Natural killer cell treated with Interleukin-12 subunit alpha and Interleukin-12 subunit beta and Interleukin-15 and Interleukin-18, amount 100 ng/mL, for 72 hours (primary cell): ENCODE measurements at regions not wholly inside any gene's neighbourhood (a gene's known extent, or its start where the extent isn't known, plus 50 kb on each side); places are given as distances from the start of the nearest gene placed in this dataset.

Experiments used
- ATAC-seq, 2 donors: fragments of 150-1000 bp; cut with Tn5 transposase in 1 of 2; sonication (Bioruptor Pico), chemical (Tn5 transposase) in 1 of 2; 2 replicates each; pipeline ENCODE4 v1.10.0; 2021
- DNase-seq: peaks from one replicate; pipeline ENCODE4 v3.0.0; 2022; ENCODE audit warnings: low spot score
- H3K27ac Mint-ChIP-seq, 2 donors: 1 replicate in 1 of 2; 2 replicates in 1 of 2; pipeline ENCODE4 v1.8.0; 2022; ENCODE audit warnings: mixed read lengths in 2 of 2, mild to moderate bottlenecking in 1 of 2, moderate library complexity in 1 of 2
- H3K27me3 Mint-ChIP-seq, 2 donors: 1 replicate in 1 of 2; 2 replicates in 1 of 2; pipeline ENCODE4 v1.8.0; 2022; ENCODE audit warnings: mixed read lengths in 2 of 2
- H3K36me3 Mint-ChIP-seq: one replicate; pipeline ENCODE4 v1.8.0; 2022; ENCODE audit warnings: mixed read lengths
- H3K4me1 Mint-ChIP-seq, 2 donors: 1 replicate in 1 of 2; 2 replicates in 1 of 2; pipeline ENCODE4 v1.8.0; 2022; ENCODE audit warnings: low read depth in 2 of 2, mixed read lengths in 2 of 2, mild to moderate bottlenecking in 1 of 2
- H3K4me3 Mint-ChIP-seq: one replicate; pipeline ENCODE4 v1.8.0; 2022; ENCODE audit warnings: mixed read lengths
- H3K9me3 Mint-ChIP-seq: 2 replicates; pipeline ENCODE4 v1.8.0; 2022; ENCODE audit warnings: mixed read lengths

DNA sequence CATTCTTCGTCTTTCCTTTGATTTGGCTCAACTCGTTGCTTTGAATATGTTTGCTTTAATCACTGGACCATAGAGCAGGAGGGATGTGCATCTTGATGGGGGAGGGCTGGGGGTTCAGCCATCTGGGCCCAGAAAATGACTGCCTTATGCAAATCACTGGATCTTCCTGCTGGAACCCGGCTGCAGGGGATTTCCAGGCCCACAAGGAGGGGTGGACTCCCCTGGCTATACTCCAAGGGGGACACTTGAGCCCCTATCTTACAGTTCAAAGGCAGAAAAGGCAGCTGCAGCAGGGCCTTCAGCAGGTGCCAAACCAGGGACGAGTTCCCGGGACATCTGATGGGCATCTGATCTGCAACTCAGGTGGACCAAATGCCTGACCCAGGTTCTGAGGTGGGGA lies 122.5 kb downstream of the DICER1 start:
- no peak overlapping the region for H3K27ac Mint-ChIP-seq
- ATAC-seq, result no peak
- no peak overlapping the region for H3K4me3 Mint-ChIP-seq
- H3K36me3 Mint-ChIP-seq, result no peaks in the 10 kb centered on the region
- no peak for DNase-seq
- H3K27me3 Mint-ChIP-seq, result peaks cover 9 to 24% of the 10 kb centered on the region in 2 donors
- no peaks in the 10 kb centered on the region for H3K4me1 Mint-ChIP-seq
- H3K9me3 Mint-ChIP-seq, result no peaks in the 10 kb centered on the region

DNA sequence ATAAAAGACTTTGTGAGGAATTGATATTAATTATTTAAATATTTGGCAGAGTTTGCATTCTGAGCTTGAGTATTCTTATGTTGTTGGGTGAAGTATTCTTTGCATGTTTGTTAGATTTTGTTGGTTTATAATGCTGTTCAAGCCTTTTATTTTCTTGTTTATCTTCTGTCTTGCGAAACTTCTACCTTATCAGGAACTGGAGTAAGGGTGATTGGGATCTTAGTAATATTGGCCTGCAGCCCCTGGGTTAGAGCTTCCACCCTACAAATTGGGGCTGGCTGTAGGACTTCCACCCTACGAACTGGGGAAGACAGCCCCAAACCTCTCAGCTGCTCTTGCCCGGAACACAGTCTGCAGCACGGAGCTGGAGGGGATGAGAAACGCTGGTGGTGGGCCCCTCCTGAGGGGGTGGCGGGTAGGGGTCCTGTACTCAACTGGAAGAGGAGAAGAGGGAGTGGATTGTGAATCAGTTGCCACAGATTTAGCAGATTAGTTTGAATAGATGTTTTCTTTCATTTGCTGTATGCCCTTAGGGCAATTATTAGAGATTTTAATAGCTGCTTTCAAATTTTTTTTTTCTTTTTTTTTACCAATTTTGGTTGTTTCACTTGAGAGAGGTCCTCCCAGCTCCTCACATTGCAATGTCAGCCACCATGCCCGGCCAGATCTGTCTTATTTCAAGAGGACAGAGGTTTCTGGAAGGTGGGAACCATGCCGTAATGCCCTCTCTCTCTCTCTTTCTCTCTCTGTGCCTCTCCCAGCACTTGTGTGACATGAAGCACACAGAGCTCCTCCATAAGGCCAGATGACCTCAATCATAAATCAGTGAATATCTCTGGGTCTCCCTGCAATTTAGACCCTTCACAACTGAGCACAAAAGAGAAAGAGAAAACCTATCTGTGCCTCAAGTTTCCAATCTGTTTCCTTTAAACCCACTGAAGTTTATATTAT lies 123.4 kb downstream of the DICER1 start:
- Mint-ChIP-seq H3K4me3 (no peak overlapping the region), H3K9me3 (no peaks in the 10 kb centered on the region), H3K27me3 (peaks cover 16 to 32% of the 10 kb centered on the region in 2 donors), H3K27ac (no peak overlapping the region), H3K36me3 (no peaks in the 10 kb centered on the region), H3K4me1 (no peaks in the 10 kb centered on the region)
- DNase-seq (no peak), ATAC-seq (no peak)

DNA sequence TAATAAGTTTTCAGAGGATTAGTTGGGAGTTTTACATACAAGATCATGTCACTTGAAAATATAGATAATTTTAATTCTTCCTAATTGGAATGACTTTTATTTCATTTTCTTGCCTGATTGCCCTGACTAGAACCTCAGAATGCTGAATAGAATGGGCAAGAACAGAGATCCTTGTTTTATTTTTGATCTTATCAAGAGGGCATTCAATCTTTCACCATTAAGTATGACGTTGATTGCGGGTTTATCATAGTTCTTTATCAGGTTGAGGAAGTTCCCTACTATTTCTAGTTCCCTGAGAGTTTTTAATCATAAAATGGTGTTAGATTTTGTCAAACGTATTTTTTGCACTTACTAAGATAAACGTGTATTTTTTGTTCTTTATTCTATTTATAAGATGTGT lies 124.3 kb downstream of the DICER1 start:
- Mint-ChIP-seq H3K9me3 (no peaks in the 10 kb centered on the region), H3K27me3 (peaks cover 17 to 28% of the 10 kb centered on the region in 2 donors), H3K27ac (no peak overlapping the region), H3K4me1 (no peaks in the 10 kb centered on the region), H3K4me3 (no peak overlapping the region), H3K36me3 (no peaks in the 10 kb centered on the region)
- ATAC-seq (no peak), DNase-seq (no peak)

DNA sequence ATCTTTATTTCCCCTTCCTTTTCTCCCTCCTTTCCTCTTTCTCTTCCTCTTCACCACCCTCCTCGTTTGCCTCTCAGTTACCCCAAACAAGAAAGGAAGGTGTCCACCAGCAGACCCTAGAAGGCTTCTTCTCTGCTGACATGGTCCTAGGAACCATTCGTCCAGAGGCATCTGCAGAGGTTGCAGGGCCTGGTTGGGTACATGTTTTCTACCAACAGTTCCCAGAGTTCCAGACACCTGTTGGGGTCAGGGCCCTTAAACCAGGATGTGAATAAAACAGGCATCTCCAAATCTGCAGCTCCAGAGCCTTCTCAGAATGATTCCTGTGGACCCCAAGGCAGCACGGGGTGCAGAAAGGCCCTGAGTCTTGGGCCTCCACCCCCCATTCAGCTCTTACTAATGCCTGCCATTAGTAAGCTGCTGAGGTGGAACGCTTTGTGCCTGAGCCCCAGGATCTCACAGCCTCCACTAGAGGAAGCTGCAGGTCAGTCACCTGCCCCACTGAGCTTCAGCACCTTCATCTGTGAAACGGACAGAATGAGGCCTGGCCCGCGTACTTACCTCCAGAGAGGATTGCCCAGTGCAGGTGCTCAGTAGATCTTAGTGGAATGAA lies 130.4 kb downstream of the DICER1 start:
- H3K36me3 Mint-ChIP-seq, result no peaks in the 10 kb centered on the region
- DNase-seq (no peak), ATAC-seq (no peak)
- no peaks in the 10 kb centered on the region for H3K9me3 Mint-ChIP-seq
- no peak overlapping the region for H3K4me3 Mint-ChIP-seq
- peaks cover 17 to 20% of the 10 kb centered on the region in 2 donors for H3K27me3 Mint-ChIP-seq
- no peak overlapping the region for H3K27ac Mint-ChIP-seq
- no peaks in the 10 kb centered on the region for H3K4me1 Mint-ChIP-seq

DNA sequence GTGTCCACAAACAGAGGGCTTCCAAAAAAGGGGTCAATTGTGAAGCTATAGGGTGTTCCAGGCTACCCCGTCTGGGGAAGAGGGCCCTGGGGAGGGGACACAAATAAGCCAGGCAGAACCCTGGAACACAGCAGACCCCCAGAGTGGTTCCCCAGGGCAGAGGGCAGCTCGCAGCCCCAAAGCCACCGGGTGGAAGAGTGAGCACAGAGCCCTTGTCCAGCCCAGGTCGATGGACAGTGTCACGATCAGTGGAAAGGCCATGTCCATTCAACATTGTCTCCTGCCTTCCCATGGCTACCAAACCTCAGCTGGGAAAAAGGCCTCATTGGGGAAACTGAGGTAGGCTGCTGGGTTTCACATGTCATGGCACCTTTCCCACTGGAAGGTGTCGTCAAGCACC lies 131.4 kb downstream of the DICER1 start:
- Mint-ChIP-seq H3K9me3 (no peaks in the 10 kb centered on the region), H3K27me3 (peaks cover 17 to 20% of the 10 kb centered on the region in 2 donors), H3K4me3 (no peak overlapping the region), H3K4me1 (no peaks in the 10 kb centered on the region), H3K36me3 (no peaks in the 10 kb centered on the region), H3K27ac (no peak overlapping the region)
- DNase-seq (no peak), ATAC-seq (no peak)

DNA sequence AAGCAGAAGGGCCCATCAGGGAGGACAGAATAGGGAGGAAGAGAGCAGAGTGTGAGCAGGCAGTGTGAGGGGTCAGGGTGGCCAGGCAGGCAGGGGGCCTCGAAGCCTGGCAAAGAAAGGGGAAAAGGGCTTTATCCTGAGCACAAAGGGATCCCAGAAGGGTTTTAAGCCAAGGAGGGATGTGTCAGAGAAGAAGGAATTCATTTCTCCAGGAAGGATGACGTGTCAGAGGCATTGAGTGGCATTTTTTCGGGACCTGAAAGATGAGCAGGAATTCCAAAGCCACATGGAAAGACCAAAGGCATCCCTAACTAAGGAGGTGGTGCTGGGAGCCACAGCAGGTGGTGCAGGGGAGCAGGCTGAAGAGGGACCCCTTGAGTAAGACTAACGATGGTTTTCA lies 132.1 kb downstream of the DICER1 start:
- H3K36me3 Mint-ChIP-seq, result no peaks in the 10 kb centered on the region
- H3K27ac Mint-ChIP-seq, result no peak overlapping the region
- no peak overlapping the region for H3K4me3 Mint-ChIP-seq
- no peaks in the 10 kb centered on the region for H3K4me1 Mint-ChIP-seq
- DNase-seq (no peak), ATAC-seq (no peak)
- peaks cover 17 to 20% of the 10 kb centered on the region in 2 donors for H3K27me3 Mint-ChIP-seq
- no peaks in the 10 kb centered on the region for H3K9me3 Mint-ChIP-seq

DNA sequence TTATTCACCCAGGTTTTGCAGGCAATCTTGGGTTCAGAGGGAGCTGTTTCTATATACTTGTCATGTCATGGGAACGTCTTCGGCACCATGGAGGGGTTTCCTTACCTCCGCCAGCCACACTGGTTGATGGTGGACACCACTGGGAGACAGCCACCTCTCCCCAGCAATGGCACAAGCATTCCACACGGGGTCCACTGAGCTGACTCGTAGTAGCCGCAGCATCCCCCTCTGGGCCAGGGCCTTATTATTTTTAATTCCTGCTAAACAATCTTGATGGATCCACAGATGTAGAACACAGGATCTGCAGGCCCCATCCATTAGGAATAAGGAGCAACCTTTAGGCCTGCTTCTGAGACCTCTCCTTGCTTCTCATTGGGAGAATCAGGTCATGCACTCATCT lies 132.9 kb downstream of the DICER1 start:
- DNase-seq, result no peak
- no peaks in the 10 kb centered on the region for H3K4me1 Mint-ChIP-seq

DNA sequence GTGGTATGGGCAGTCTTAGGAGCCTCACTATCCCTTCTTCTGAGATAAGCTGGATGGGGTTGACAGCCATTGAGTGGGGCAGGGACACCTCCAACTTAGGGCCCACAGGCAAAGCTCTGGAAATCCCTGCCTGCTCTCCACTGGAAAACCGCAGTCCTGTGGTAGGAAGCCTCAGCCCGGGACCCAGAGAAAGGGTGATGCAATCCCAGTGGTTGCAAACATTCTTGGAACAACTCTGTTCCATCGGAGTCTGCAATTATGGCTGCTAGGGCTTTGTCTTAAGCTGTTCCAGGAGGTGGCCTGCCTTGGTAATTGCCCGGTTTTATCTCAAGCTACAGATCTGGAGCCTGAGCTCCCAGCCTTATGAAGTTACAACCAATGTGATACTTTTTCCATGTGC lies 133.4 kb downstream of the DICER1 start:
- no peaks in the 10 kb centered on the region for H3K36me3 Mint-ChIP-seq
- no peak overlapping the region for H3K27ac Mint-ChIP-seq
- H3K4me1 Mint-ChIP-seq, result no peaks in the 10 kb centered on the region
- peaks cover 8 to 12% of the 10 kb centered on the region in 2 donors for H3K27me3 Mint-ChIP-seq
- DNase-seq (no peak), ATAC-seq (no peak)
- no peaks in the 10 kb centered on the region for H3K9me3 Mint-ChIP-seq
- H3K4me3 Mint-ChIP-seq, result no peak overlapping the region

More for the DNA sequence above, 132.9 kb downstream of the DICER1 start:
- no peak overlapping the region for H3K4me3 Mint-ChIP-seq
- no peak overlapping the region for H3K27ac Mint-ChIP-seq
- no peaks in the 10 kb centered on the region for H3K36me3 Mint-ChIP-seq
- peaks cover 13 to 15% of the 10 kb centered on the region in 2 donors for H3K27me3 Mint-ChIP-seq
- ATAC-seq, result no peak
- H3K9me3 Mint-ChIP-seq, result no peaks in the 10 kb centered on the region

DNA sequence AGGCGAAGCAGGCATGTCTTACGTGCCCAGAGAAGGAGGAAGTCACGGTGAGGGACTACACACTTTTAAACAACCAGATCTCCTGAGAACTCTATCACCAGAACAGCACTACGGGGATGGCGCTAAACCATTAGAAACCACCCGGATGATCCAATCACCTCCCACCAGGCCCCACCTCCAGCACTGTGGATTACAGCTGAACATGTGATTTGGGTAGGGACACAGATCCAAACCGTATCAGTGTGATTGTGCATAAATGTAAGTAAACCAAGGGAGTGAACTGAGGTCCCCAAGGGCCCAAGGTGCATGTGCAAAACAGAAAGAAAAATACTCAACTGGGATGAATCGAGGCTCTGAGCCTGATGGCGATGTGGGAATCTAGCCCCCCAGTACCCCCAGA lies 134.2 kb downstream of the DICER1 start:
- Mint-ChIP-seq H3K27me3 (peaks cover 5 to 10% of the 10 kb centered on the region in 2 donors), H3K4me3 (no peak overlapping the region), H3K27ac (no peak overlapping the region), H3K36me3 (no peaks in the 10 kb centered on the region), H3K4me1 (no peaks in the 10 kb centered on the region), H3K9me3 (no peaks in the 10 kb centered on the region)
- ATAC-seq (no peak), DNase-seq (no peak)

DNA sequence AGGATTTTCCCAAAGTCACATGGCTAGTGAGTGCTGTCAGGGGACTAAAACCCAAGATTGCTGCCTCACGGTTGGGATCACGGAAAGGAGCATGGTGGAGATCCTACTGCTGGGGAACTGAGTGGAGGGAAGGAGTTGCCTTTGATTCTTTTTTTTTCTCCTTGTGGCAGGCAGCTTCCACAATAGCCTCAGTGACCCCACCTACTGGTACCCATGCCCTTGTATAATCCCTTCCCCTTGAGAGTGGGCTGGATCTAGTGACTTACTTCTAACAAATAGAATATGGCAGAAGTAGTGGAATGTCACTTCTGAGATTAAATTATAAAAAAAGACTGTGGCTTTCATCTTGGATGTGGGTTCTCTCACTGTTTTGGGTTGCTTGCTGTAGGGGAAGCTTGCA lies 135.7 kb downstream of the DICER1 start:
- ATAC-seq (no peak), DNase-seq (no peak)
- no peak overlapping the region for H3K27ac Mint-ChIP-seq
- no peaks in the 10 kb centered on the region for H3K9me3 Mint-ChIP-seq
- no peaks in the 10 kb centered on the region for H3K4me1 Mint-ChIP-seq
- H3K4me3 Mint-ChIP-seq, result no peak overlapping the region
- H3K27me3 Mint-ChIP-seq, result peaks cover 5 to 11% of the 10 kb centered on the region in 2 donors
- H3K36me3 Mint-ChIP-seq, result no peaks in the 10 kb centered on the region

DNA sequence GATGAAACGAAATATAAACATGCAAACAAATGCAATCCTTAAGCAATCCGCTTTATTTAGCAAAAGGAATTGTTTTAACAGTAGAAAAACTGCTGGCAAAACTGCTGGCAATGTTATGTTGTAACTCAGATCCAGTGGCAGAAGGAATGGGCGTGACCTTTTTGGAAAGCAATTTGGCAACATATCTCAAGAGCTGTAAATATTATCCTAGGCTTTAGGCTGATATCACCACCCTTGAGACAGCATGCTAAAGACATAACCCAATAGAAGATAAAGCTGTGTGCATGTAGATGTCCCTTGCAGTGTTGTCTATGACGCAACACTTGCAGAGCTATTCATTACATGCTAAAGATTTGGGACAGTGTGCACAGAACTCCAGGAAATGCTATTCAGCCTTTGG lies 138.5 kb downstream of the DICER1 start:
- H3K4me3 Mint-ChIP-seq, result no peak overlapping the region
- H3K36me3 Mint-ChIP-seq, result no peaks in the 10 kb centered on the region
- ATAC-seq (no peak), DNase-seq (no peak)
- no peak overlapping the region for H3K27ac Mint-ChIP-seq
- H3K4me1 Mint-ChIP-seq, result no peaks in the 10 kb centered on the region
- no peaks in the 10 kb centered on the region for H3K9me3 Mint-ChIP-seq
- peaks cover 0 to 8% of the 10 kb centered on the region in 2 donors for H3K27me3 Mint-ChIP-seq

DNA sequence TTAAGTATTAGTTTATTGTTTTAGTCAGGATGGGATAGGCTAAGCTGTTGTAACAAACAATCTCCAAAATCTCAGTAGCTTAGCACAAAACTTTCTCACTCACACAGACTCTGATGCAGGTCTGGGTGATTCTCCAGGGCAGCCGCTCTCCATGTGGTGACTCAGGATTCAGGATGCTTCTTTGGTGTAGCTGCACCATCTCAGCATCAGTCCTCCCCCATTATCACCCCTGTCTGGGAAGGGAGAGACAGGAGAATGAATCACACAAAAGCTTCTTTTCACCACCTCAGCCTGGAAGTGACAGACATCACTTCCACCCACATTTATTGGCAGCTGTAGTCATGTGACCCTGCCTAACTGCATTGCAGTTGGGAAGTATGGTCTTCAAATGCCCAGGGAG lies 142.3 kb downstream of the DICER1 start:
- ATAC-seq (no peak), DNase-seq (no peak)
- H3K36me3 Mint-ChIP-seq, result no peaks in the 10 kb centered on the region
- H3K27me3 Mint-ChIP-seq, result peaks cover 12 to 17% of the 10 kb centered on the region in 2 donors
- no peak overlapping the region for H3K27ac Mint-ChIP-seq
- H3K9me3 Mint-ChIP-seq, result no peaks in the 10 kb centered on the region
- H3K4me3 Mint-ChIP-seq, result no peak overlapping the region
- H3K4me1 Mint-ChIP-seq, result no peaks in the 10 kb centered on the region

DNA sequence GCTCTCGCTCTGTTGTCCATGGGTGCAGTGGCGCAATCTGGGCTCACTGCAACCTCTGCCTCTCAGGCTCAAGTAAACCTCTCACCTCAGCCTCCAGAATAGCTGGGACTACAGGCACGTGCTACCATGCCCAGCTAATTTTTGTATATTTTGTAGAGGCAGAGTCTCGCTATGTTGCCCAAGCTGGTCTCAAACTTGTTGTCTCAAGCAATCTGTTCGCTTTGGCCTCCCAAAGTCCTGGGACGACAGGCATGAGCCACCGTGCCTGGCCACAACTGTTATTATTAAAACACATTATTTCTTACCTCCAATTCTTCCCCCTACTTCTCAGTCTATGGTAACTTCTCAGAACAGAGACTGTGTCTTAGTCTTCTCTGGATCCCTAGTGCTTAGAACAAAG lies 143.3 kb downstream of the DICER1 start:
- no peak for DNase-seq
- H3K9me3 Mint-ChIP-seq, result no peaks in the 10 kb centered on the region
- no peaks in the 10 kb centered on the region for H3K36me3 Mint-ChIP-seq
- no peak for ATAC-seq
- H3K27me3 Mint-ChIP-seq, result peaks cover 13 to 21% of the 10 kb centered on the region in 2 donors
- no peak overlapping the region for H3K4me3 Mint-ChIP-seq
- H3K4me1 Mint-ChIP-seq, result no peaks in the 10 kb centered on the region
- H3K27ac Mint-ChIP-seq, result no peak overlapping the region

DNA sequence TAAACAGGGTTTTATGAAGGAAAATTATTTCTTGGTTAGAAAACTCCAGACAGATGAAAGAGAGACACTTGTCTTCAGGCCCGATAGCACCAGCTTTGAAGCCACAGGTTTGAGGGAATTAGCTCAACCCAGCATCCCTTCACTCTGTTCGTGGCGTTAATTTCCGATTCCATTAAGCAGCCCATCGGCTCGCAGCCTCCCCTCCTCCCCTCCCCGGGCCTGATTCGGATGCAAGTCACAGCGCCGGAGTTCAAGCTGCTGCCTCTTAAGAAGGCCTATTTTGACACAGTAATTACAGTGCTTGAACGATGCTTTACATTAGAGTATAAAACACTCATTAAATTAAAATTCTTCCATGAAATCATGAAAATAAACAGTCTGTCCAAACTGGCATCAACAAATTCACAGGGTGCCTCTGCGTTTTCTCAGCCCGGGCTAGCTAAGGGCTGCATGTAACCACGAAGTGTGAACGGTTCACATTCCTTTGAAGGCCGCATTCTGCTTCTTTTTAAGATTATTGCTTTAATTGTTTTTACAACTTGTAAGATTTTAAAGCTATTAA lies 145.8 kb downstream of the DICER1 start:
- Mint-ChIP-seq H3K27me3 (peaks cover 13 to 37% of the 10 kb centered on the region in 2 donors), H3K4me1 (no peaks in the 10 kb centered on the region), H3K9me3 (no peaks in the 10 kb centered on the region), H3K4me3 (no peak overlapping the region), H3K27ac (no peak overlapping the region), H3K36me3 (no peaks in the 10 kb centered on the region)
- no peak for DNase-seq
- ATAC-seq, result no peak
